ENCODE measurements at regions not wholly inside any gene's neighbourhood (a gene's known extent, or its start where the extent isn't known, plus 50 kb on each side); places are given as distances from the start of the nearest gene placed in this dataset.

DNA sequence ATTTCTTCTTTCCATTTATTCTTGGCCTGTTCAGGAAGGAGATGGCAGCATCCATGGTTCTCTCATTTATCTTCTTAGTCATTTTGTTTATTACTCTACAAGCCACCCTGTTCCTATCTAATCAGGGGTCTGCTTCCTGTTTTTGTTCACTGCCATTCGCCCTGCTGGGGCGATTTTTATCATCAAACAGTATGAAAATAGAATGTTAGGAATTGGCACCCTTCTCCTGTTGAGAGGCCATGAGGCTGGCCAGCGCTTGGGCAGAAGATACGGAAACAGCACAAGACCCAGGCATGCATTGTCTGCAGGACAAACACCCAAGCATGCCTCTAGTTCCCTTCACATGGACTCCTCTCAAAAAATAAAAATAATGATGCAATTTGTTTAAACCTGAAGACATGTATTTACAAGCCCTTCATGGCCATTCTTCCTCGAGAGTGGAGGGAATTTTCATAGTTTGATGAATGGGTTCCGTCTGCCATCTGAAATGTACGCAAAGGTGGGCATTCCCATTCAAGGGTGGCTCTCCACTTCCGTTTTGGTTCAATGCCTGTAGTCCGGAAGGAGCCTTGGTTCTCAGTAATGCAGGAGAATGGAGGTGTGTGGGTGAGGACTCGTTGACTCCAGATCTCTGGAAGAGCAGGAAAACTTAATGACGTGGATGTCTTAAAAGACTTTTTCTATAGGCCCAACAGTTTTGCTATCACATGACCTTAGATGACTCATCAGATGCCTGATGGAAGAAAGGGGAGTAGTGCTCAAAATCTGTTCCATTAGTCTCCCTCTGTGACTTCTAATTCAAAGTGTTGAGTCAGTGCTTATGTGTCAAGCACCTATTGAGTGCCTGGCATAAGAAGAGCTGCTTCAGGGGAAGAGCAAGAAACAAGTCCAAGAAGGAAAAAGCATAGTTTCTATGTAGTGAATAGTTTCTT lies 252.4 kb upstream of the TBX3 start:
- DNase-seq (ENCODE audit: low spot score) = no peak

DNA sequence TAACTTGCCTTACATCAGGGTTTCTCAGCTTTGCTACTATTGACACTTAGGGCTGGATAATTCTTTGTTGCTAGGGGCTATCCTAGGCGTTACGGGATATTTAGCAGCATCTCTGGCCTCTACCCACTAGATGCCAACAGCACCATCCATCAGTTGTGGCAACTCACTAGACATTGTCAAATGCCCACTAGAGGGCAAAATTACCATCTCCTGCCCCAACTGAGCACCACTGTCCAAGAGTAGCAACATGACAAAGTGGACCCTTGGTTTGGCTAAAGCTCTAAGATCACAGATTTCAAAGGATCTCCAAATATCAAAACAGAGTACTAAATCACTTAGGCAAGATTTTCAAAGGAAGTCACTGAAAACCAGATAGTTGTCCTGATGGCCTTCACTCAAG lies 251.7 kb upstream of the TBX3 start:
- DNase-seq (ENCODE audit: low spot score) = no peak

DNA sequence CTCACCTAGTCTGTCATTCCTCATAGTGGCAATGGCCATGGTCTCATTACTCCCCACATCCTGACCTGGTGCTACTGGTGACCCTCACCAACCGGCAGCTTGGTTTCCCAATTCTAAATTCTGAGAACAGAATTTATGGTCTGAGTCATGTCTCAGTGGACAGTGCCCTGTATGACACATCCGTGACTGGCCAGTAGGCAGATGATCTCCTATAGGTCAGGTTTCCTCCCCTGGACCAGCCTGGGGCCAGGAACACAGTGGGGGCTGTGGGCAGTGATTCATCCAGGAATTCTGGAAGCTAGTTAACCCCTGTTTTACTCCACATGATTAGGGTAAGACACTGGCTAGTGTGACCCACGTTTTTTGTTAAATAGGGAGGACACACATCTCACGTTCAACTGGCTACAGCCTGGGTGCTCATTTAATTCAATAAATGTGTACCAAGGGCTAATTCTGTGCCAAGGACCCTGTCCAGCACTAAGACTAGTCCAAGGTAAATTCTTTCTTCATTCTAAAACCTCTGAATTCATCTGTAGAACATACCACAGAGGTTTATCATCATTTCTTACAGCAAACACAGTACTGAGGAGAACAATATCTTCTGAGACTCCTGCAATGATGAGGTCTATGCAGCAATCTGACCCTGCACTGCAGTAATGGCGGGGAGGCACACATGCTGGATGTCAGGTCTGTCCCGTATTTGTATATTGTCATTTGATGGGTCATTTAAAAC lies 249.6 kb upstream of the TBX3 start:
- DNase-seq (ENCODE audit: low spot score) = no peak

DNA sequence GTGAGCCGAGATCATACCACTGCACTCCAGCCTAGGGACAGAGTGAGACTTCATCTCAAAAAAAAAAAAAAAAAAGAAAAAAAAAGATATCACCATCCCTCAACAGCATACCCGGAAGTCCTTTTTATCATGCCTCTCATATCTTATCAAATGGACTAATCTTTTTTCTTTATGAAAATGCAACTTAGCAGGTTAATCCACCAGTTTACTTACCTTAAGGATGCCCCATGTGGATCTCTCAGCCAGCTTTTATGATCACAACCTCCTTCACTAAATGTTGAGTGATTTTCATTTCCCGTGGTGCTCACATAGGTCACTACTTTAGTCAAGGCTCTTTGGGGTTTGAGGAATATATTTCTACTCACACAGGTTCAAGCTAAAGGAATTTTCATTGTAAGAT lies 248.8 kb upstream of the TBX3 start:
- DNase-seq (ENCODE audit: low spot score) = no peak

DNA sequence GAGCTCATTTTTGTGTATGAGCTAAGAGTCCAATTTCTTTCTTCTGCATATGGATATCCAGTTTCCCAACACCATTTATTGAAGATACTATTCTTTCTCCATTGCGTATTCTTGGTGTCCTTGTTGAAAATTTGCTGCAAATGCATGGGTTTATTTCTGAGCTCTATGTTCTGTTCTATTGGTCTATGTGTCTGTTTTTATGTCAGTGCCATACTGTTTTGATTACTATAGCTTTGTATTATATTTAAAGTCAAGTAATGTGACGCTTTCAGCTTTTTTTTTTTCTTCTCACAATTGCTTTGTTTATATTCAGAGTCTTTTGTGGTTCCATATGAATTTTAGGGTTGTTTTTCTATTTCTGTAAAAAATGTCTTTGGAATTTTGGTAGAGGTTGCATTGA lies 247.1 kb upstream of the TBX3 start:
- no peak for DNase-seq (ENCODE audit: low spot score)

DNA sequence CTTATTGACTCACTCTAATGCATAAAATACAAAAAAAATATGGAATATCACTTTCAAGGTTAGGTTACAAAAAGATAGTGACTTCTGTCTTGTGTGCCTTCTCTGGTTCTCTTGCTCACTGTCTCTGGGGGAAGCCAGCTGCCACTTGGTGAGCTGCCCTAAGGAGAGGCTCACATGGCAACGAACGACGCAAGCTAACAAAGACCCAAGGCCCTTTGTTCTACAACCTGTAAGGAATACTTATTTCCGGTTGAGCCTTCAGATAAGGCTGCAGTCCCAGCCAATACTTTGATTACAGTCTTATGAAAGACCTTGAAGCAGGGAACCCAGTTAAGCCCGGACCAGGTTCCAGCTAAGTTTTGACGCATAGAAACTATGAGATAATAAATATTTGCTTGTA lies 242.4 kb upstream of the TBX3 start:
- no peak for DNase-seq (ENCODE audit: low spot score)

DNA sequence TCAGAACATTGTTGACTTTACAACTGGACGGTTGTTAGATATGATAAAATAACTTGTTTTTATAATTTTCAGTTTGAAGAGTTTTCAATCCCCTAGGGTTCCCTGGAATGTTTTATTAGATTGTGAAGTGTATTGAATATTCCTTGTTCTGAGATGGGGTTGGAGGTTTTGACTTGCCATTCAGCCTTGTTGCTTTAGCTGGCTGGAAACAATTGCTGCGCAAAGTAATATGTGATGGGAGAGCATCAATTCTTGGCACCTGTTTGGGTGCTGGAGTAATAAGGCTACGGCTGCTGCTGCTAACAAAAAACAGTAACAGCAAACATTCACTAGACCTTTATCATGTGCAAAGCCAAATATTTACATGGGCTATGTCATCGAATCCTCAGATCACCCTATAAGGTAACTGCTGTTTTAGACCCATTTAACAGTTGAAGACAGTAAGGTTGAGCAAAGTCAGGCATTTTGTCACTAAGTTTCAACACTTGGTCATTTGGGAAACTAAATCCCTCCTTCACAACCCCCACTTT lies 241.0 kb upstream of the TBX3 start:
- DNase-seq (ENCODE audit: low spot score) = no peak

DNA sequence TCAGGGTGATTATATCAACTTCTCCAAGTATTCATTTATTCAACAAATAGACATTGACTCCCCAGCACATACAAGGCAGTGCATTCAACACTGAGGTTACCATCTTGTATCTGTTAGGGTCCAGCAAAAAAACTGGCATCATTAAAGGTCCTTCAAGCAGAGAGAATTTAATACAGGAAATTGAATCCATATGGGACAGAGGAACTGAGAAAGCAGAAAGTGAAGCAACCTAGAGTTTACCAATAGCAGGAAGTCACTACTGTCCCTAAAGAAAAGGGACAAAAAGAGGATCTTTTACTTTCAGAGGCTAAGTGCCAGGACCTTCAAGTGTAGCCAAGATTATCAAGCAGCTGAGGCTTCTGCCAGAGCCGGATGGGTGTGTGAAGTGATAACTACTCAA lies 237.8 kb upstream of the TBX3 start:
- DNase-seq (ENCODE audit: low spot score) = no peak

DNA sequence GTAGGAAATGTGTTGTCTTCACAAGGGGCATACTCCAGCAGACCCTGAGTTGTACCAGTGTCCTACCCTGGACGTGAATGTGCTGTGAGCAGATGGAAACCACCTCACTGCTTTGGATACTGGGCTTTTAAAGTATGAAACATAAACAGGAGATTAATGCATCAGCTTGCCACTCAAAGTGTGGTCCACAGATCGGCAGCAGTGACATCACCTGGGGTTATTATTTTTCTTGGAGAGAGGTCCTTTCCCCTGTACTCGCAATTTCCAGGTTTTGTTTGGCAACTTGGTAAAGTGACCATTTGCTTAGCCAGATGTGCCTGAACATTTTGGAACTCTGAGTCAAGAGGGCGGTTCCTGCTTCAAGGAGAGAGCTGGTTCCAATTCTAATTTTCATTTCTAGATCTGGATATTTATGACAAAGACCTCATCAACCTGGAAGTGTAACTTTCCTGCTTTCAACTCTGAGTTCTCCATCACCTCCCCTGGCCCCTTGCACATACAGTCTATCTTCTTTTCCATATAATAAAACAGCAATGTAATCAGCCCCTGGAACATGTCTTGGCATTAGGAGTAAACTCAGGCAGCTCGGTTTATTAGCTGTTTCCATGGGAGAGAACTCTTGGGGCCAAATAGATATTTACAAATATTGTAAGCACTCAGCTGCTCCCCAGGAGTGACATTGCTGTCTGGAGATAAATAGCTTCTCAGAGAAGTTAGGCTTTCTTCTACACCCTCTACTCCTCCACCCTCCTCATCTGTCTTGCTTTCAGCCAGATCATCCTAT lies 237.0 kb upstream of the TBX3 start:
- DNase-seq (ENCODE audit: low spot score) = no peak

DNA sequence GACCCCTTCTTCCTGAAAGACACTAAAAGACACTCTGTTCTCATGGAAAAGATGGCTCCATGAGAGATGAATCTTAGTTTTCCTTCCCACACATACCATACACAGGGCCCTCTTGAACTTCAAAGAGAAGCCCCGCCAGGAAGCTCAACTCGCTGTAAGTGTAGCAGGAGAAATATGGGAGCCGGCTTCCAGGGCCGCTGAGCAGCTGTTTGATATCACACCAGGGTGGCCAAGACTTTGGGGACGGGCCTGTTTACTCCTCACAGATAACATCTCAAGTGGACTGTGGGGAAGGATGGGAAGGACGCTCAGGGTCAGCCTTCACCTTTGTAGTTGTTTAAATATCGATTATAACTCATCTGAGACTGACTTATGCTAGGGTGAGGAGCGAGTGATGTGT lies 235.5 kb upstream of the TBX3 start:
- DNase-seq (ENCODE audit: low spot score) = no peak

DNA sequence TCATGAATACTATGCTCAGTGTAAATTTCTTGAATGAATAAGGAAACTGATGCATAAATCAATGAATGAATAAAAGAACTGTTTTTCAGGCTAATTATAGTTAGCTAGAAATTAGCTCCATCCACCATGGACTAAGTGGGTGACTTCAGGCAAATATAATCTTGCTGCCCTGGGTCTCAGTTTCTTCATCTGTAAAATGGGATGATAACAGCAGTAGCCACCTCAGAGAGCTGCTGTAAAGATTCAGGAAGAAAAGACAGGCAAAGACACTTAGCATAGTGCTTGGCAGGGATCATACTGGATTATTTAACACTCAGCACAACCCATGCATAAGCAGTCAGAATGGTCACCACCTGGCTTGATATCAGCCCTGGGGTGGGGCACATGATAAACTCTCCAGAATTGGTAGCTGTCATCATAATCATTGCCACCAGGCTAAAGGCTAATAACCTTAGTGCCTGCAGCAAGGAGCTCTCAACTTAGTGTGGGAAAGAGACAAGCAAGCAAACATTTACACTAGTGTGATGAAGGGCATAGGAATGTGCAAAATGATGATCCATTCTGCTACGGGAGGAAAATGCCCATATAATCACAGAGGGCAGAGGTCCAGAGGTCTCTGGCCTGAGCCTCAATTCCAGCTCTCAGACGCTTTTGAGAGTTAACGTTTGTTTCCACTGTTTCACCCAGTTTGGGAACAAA lies 234.7 kb upstream of the TBX3 start:
- no peak for DNase-seq (ENCODE audit: low spot score)

DNA sequence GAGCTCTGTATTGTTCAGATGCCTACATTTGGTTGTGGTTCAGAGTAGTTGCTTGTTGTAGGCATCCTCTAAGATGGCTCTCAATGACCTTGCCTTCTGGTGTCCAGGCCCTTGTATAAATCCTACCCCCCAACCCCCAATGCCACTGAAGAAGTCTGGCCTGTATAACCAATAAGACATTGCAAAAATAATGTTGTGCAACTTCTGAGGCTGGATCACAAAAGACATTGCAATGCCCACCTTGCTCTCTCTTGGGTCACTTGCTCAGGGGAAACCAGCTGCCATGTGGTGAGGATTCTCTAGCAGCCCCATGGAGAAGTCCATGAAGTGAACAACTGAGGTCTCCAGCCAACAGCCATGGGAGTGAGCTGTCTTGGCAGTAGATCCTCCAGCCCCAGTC lies 234.0 kb upstream of the TBX3 start:
- no peak for DNase-seq (ENCODE audit: low spot score)

DNA sequence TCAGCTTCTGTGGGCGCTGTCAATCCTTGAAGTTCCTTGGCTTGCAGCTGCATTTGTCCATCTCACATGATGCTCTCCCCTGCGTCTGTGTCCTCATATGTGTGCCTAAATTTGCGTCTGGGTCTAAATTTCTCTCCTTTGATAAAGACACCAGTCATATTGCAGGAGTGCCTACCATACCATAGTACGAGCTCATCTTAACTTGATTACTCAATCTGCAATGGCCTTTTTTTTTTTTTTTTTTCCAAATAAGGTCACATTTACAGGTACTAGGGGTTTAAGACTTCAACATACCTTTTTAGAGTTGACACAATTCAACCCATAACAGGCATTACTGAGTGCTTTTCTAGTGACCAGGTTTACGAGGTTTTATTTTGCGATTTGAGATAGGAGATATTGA lies 233.3 kb upstream of the TBX3 start:
- no peak for DNase-seq (ENCODE audit: low spot score)

DNA sequence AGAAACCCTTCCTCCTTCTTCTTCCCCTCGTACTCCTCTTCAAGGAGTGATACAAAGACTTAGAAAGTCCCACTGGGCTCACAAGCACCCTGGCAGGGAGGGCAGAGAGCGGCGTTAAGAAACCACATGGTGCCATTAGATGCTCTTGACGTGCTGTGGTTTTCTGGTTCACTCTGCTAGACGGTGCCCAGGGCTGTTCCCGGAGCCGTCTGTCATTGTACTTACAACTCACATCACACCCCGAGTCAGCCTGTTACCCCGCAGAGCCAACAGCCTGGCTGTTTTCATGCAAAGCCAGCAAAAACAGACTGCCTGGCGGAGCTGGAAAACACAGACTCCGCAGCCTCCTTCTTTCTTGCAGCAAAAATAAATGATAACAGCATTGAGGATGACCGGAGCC lies 232.6 kb upstream of the TBX3 start:
- DNase-seq (ENCODE audit: low spot score) = no peak

DNA sequence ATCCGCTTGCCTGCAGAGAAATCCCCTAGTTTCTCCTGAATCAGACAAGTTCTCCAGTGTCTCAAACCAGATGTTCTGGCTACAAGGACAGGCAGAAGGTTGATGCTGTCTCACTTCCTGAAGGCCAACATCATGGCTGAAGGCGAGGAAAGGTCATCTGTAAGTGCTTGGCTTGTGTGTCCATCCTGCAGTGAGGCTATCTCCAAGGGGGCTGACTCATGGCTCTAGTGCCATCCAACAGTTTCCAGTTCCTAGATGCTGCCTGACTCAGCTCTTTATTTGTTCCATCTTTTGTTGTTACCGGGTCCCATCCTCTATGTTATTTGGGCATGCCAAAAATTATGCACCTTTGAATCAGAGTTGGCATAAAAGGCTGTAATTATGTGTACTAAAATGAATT lies 232.1 kb upstream of the TBX3 start:
- no peak for DNase-seq (ENCODE audit: low spot score)

DNA sequence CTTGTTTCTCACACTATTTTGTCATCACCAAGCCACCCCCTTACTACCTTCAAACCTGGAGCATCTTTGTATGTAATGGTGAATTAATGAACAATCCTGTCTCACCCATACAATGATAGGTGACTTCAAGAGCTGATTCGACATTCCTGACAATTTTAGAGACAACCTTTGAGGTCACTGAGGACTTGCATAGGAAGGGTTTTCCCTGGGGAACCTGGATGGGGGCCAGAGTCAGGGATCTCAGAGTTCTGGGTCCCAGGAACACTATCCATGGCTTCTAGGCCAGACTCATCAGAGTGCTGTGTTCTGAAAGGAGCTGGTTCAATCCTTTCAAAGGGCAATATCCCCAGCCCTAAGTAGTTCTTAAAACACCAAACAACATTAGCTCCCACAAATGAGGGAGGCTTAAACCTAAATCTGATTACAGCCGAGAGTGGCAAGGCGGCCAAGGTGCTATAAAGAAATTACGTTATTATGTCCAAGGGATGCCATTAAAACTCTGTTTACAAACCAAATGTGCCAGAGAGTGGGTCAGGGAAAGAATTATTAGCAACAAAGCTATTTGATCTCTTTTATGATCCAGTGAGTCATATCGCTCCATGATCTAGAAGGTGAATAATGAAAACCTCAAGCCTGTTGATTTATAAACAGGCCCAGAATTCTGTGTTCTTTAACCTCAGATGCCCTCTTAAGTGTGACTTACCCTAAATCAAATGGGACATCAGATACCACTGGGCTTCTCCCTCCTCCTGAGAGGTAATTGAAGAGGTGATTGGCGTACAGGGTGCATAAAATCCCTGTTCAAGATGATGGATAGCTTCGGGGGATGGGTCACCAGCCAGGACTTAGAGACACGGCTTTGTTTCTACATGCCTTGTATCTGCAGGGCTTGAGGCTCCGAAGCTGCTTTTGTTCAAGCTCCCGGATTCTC lies 230.2 kb upstream of the TBX3 start:
- no peak for DNase-seq (ENCODE audit: low spot score)

DNA sequence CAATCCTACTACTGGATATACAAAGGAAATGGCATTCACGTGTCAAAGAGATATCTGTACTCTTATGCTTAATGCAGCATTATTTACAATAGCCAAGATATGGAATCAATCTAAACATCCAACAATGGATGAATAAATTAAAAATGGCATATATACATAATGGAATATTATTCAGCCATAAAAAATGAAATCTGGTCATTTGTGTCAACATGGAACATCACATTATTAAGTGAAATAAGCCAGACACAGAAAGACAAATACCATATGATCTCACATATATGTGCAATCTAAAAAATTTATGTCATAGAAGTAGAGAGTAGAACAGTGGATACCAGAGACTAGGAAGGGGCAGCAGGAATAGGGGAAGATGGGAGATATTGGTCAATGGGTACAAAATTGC lies 228.8 kb upstream of the TBX3 start:
- DNase-seq (ENCODE audit: low spot score) = no peak

DNA sequence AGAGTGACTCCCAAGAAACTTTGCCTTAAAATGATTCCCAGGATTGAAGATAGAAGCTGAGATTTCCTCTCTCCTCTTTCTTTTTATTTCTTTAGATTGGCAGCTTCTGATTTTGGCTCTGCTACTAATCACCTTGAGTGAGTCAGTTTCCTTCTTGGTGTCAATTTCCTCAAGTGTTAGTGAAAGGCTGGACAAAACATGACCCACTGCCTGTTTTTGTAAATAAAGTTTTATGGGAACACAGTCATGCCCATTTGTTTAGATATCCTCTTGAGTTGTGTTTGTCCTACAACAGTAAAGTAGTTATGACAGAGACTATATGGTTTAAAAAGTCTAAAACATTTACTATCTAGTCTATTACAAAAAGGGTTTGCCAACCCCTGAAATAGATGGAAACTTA lies 227.2 kb upstream of the TBX3 start:
- no peak for DNase-seq (ENCODE audit: low spot score)

DNA sequence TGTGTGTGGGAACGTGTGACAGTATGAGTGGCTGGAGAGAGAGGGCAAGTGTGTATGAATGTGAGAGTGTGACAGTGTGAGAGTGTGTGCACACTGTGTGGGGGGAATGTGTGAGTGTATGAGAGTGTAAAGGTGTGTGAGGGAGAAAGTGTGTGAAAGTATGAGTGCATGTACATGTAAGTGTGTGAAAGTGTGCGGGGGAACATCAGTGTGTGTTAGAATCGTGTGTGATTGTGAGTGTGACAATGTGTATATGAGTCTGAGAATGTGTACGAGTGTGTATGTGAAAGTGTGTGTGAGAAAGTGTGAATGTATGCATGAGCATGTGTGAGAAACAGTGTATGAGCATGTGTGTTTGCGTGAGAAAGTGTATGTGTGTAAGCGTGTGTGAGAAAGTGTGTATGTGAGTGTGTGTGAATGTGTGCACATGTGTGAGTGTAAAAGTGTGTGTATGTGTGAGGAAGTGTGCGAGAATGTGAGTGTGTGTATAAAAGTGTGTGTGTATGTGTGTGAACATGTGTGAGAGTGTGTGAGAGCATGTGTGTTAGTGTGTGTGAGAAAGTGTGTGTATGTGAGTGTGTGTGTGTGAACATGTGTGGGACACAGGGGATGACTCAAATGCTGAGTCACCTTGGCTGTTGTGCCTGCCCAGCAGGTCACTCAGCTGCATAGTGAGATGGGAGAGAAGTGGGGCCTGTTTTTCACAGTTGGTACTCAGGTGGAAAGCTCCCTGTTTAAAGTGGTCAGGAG lies 220.5 kb upstream of the TBX3 start:
- DNase-seq (ENCODE audit: low spot score) = no peak

DNA sequence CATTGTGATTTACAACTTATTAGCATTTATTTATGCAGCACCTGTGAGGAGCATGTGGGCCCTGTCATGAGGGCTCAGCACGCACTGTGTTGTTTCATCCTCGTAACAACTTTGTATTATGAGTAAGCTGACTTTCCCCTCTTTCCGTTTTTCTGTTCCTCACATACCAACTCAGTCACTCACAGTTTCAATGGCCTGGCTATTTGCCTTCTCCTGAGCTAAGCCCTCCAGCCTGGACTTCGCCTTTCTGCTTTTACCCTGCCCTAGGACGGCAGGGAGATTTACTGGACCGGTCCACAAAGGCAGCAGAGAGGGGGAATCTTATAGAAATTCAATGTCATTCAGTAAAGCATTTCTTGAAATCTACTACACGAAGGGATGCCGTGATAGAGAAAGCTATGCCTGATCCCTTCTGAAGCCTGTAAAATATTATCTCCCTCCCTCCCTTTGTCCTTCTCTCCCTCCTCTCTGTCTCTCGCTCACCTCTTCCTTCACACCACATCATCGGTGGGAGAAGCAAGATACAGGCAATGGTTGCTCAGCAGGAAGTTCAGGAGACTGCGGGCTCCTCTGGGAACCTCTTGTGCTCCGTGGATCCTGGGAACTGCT lies 219.2 kb upstream of the TBX3 start:
- no peak for DNase-seq (ENCODE audit: low spot score)

Measured in iPS-NIHi11 (cell line).